Suppressor macrophage (primary cell): ENCODE measurements at regions not wholly inside any gene's neighbourhood (a gene's known extent, or its start where the extent isn't known, plus 50 kb on each side); places are given as distances from the start of the nearest gene placed in this dataset.
A peak's percentile ranks its signal among the peaks of the same experiment; 100 is the strongest.
"Not testable (repeated sequence)": the region's sequence is repeated elsewhere in the genome, so short reads cannot be mapped to it uniquely, and the experiment has no call there.

ENCODE experiments used
- DNase-seq, 4 experiments: peaks; one replicate each; pipeline ENCODE4 v3.0.0-alpha.2; 2020 to 2022

- DNase-seq: no peak
Measured at GRCh38 chr16:31702796-31703195, 170.8 kb upstream of the ZNF267 start.

- no peak for DNase-seq
Measured at GRCh38 chr16:31703526-31704128, 170.0 kb upstream of the ZNF267 start.

- DNase-seq: no peak
Measured at GRCh38 chr16:31704138-31704537, 169.5 kb upstream of the ZNF267 start.

GRCh38 chr16:31705371-31705770 is 168.2 kb upstream of the ZNF267 start:
- DNase-seq: no peak

GRCh38 chr16:31706318-31706717 is 167.3 kb upstream of the ZNF267 start:
- DNase-seq: no peak

GRCh38 chr16:31706925-31707324 is 166.7 kb upstream of the ZNF267 start:
- DNase-seq: no peak

GRCh38 chr16:31707743-31708335 is 165.8 kb upstream of the ZNF267 start:
- DNase-seq: no peak

GRCh38 chr16:31708348-31708747 is 165.3 kb upstream of the ZNF267 start:
- no peak for DNase-seq

- no peak for DNase-seq
Measured at GRCh38 chr16:31709181-31709580, 164.4 kb upstream of the ZNF267 start.

- no peak for DNase-seq
Measured at GRCh38 chr16:31710134-31710533, 163.5 kb upstream of the ZNF267 start.

- no peak for DNase-seq
Measured at GRCh38 chr16:31710880-31711279, 162.7 kb upstream of the ZNF267 start.

GRCh38 chr16:31711344-31711845 is 162.2 kb upstream of the ZNF267 start:
- DNase-seq: no peak

GRCh38 chr16:31712064-31712540 is 161.5 kb upstream of the ZNF267 start:
- DNase-seq: no peak

GRCh38 chr16:31713071-31713944 is 160.3 kb upstream of the ZNF267 start:
- DNase-seq: peak; percentile 91 to 95 (median 94)

GRCh38 chr16:31713945-31714902 is 159.4 kb upstream of the ZNF267 start:
- DNase-seq: no peak

GRCh38 chr16:31714903-31715504 is 158.6 kb upstream of the ZNF267 start:
- peak in 1 of 4 experiments; percentile 6 for DNase-seq

- DNase-seq: no peak
Measured at GRCh38 chr16:31715915-31716314, 157.7 kb upstream of the ZNF267 start.

- DNase-seq: no peak
Measured at GRCh38 chr16:31718998-31719397, 154.6 kb upstream of the ZNF267 start.

GRCh38 chr16:31727553-31727952 is 146.1 kb upstream of the ZNF267 start:
- DNase-seq: no peak

- no peak for DNase-seq
Measured at GRCh38 chr16:31734265-31734664, 139.3 kb upstream of the ZNF267 start.

GRCh38 chr16:31745098-31745497 is 128.5 kb upstream of the ZNF267 start:
- not testable (repeated sequence) for DNase-seq

GRCh38 chr16:31745900-31746299 is 127.7 kb upstream of the ZNF267 start:
- no peak for DNase-seq
